Lung (tissue), 11 donors: ENCODE measurements at regions not wholly inside any gene's neighbourhood (a gene's known extent, or its start where the extent isn't known, plus 50 kb on each side); places are given as distances from the start of the nearest gene placed in this dataset.

Experiments
- ATAC-seq: fragments of 200-7000 bp; cut with Tn5 transposase; one replicate; pipeline ENCODE4 v1.9.1; 2020; ENCODE audit warnings: moderate number of reproducible peaks; ENCODE audit not compliant: insufficient read depth, low FRiP score
- DNase-seq, 3 donors: peaks; one replicate each; pipeline ENCODE4 v3.0.0-alpha.2; 2013 to 2017
- H3K27ac ChIP-seq, 2 donors: one replicate each; pipeline ENCODE4 v1.5.1; 2013; ENCODE audit warnings: mild to moderate bottlenecking in 2 of 2, moderate library complexity in 2 of 2, control low read depth in 1 of 2, inconsistent platforms in 1 of 2, low read depth in 1 of 2, low read length in 1 of 2
- H3K27me3 ChIP-seq, 3 donors: one replicate each; pipeline ENCODE4 v1.5.1; 2013; ENCODE audit warnings: low read length in 2 of 3; ENCODE audit not compliant: control insufficient read depth in 3 of 3, insufficient read depth in 3 of 3
- H3K36me3 ChIP-seq, 4 donors: one replicate each; pipeline ENCODE4 v1.5.1; 2013; ENCODE audit warnings: low read length in 4 of 4, mild to moderate bottlenecking in 1 of 4, moderate library complexity in 1 of 4; ENCODE audit not compliant: control insufficient read depth in 4 of 4, insufficient read depth in 4 of 4
- H3K4me1 ChIP-seq, 5 donors: one replicate each; pipeline ENCODE4 v1.5.1; 2013; ENCODE audit warnings: low read length in 5 of 5, mild to moderate bottlenecking in 2 of 5, moderate library complexity in 1 of 5; ENCODE audit not compliant: control insufficient read depth in 5 of 5, insufficient read depth in 5 of 5
- H3K4me3 ChIP-seq: one replicate; pipeline ENCODE4 v1.5.1; 2013; ENCODE audit warnings: mild to moderate bottlenecking, control low read depth, moderate library complexity
- H3K9ac ChIP-seq, 2 donors: one replicate each; pipeline ENCODE4 v1.5.1; 2013; ENCODE audit warnings: low read length in 2 of 2, control low read depth in 1 of 2; ENCODE audit not compliant: insufficient read depth in 1 of 2
- H3K9me3 ChIP-seq, 4 donors: one replicate each; pipeline ENCODE4 v1.5.1; 2013; ENCODE audit warnings: low read length in 3 of 4, mild to moderate bottlenecking in 1 of 4, moderate library complexity in 1 of 4; ENCODE audit not compliant: control insufficient read depth in 4 of 4, insufficient read depth in 3 of 4
- CTCF ChIP-seq: IDR thresholded peaks from 2 replicates; pipeline ENCODE4 v1.5.1; 2012; ENCODE audit warnings: mild to moderate bottlenecking; ENCODE audit errors: control extremely low read depth, extremely low read depth
- WGBS, 2 donors: extraction: QIAGEN DNeasy Blood & Tissue Kit; methylation state at CpG; one replicate each; pipeline ENCODE4 v1.1.7; 2013; 5-methylcytosine and 5-hydroxymethylcytosine counted together
- donor health status: control.
- donor health status: control.
- donor health status: Bipolar disorder and iron deficiency.
- donor health status: healthy.
- donor health status: DM: yes; HTN: yes; CAD: no.

DNA sequence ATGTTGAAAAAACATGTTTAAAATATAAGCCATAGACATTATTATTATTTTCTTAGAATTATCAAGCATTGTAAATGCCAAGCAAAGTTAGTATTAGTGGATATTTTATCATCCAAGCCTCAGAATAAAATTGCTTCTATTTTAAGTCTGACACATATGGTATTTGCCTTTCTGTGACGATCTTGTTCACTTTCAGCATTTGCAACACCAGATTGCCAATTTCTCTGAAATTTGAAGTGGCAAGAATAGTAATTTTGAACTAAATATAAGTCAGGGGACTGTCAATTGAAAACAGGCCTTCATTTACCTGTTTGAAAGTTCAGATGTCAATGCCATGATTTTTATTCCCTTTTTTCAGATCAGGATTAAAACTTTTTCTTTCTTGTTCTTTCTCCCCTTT, 1233.6 kb upstream of the CDH18 start:
- H3K4me1 ChIP-seq, result no peaks in the 10 kb centered on the region
- DNase-seq (no peak), ATAC-seq (no peak)
- H3K9me3 ChIP-seq, result peaks cover 0 to 2% (median 0%) of the 10 kb centered on the region in 4 donors
- H3K4me3 ChIP-seq, result no peak overlapping the region
- WGBS, 2 donors, result 83 to 84% methylated on average over 1 of the region's 1 CpG
- no peak overlapping the region for H3K27ac ChIP-seq
- no peak for TF ChIP-seq CTCF
- H3K36me3 ChIP-seq, result no peaks in the 10 kb centered on the region
- H3K27me3 ChIP-seq, result no peaks in the 10 kb centered on the region
- H3K9ac ChIP-seq, result no peak overlapping the region

- Histone ChIP-seq H3K9me3 (no peaks in the 10 kb centered on the region), H3K27me3 (no peaks in the 10 kb centered on the region), H3K27ac (no peak overlapping the region), H3K4me3 (no peak overlapping the region), H3K4me1 (no peaks in the 10 kb centered on the region), H3K36me3 (no peaks in the 10 kb centered on the region), H3K9ac (no peak overlapping the region)
- no peak for DNase-seq
- ATAC-seq, result no peak
- no peak for TF ChIP-seq CTCF
- WGBS, 2 donors, result 52 to 61% methylated on average over 2 of the region's 2 CpGs
Observed at GRCh38 chr5:21219966-21220365, 1232.0 kb upstream of the CDH18 start.

DNA sequence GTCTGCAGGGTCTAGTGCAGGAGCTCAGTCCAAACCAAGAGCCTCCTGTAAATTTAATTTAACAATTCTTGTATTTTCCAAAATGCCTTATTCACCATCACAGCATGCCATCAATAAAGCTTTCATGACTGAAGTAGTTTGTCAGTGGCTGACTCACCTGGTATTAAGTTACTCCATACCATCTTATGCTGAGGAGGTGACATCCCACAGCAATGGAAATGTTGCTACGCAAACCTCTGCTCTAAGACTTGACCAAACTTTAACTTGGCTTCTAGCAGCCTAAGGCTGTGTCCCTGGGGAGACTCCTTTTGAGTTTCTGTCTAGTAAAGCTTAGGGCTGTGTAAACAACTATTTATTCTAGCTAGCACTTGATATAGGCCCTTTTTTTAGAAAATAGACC, 1231.3 kb upstream of the CDH18 start:
- no peak for TF ChIP-seq CTCF
- DNase-seq (no peak), ATAC-seq (no peak)
- Histone ChIP-seq H3K27me3 (no peaks in the 10 kb centered on the region), H3K9ac (no peak overlapping the region), H3K4me1 (no peaks in the 10 kb centered on the region), H3K27ac (no peak overlapping the region), H3K4me3 (no peak overlapping the region), H3K9me3 (no peaks in the 10 kb centered on the region), H3K36me3 (no peaks in the 10 kb centered on the region)
- 91% methylated on average over 1 of the region's 1 CpG for WGBS, 2 donors

DNA sequence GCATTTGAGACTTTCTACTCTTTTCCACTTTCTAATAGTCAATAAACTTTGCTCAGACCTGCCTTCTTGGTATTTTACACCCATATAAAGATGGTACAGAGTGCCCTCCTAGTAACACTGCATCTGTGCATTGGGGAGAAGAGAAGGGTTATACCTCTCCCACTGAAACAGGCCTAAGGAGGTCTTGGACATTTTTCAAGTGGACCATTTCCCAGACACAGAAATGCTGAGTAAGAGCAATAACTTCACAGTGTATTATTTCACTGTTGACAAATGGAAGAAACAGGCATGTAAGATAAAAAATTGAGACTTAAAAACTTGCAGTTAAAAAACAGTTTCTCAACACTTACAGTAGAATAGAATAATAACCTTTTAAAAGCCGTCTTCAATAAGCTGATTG, 1224.0 kb upstream of the CDH18 start:
- Histone ChIP-seq H3K36me3 (no peaks in the 10 kb centered on the region), H3K4me1 (no peaks in the 10 kb centered on the region), H3K4me3 (no peak overlapping the region), H3K9me3 (no peaks in the 10 kb centered on the region), H3K27me3 (no peaks in the 10 kb centered on the region), H3K9ac (no peak overlapping the region), H3K27ac (no peak overlapping the region)
- TF ChIP-seq CTCF, result no peak
- peak in 2 of 3 donors; percentile 9 to 40 for DNase-seq
- 76 to 88% methylated on average over 1 of the region's 1 CpG for WGBS, 2 donors
- ATAC-seq, result no peak
